Stomach (tissue), 4 donors: ENCODE measurements at regions not wholly inside any gene's neighbourhood (a gene's known extent, or its start where the extent isn't known, plus 50 kb on each side); places are given as distances from the start of the nearest gene placed in this dataset.

Source experiments
- CTCF ChIP-seq, 7 experiments: fragments of 450-650 bp in 4 of 7; fragments of 200-600 bp in 3 of 7; sonication (generic) in 3 of 7; IDR thresholded peaks; one replicate each; pipeline ENCODE4 v1.5.1; 2016 to 2019; ENCODE audit warnings: antibody characterized with exemption in 7 of 7, control low read depth in 2 of 7, mild to moderate bottlenecking in 1 of 7
- EP300 ChIP-seq: sonication (generic); formaldehyde crosslinking; IDR thresholded peaks from one replicate; pipeline ENCODE4 v1.6.1; 2017; ENCODE audit warnings: antibody characterized with exemption
- POLR2A ChIP-seq, 4 donors: fragments of 450-650 bp; IDR thresholded peaks; one replicate each; pipeline ENCODE4 v1.6.1; 2016; ENCODE audit warnings: antibody characterized with exemption in 4 of 4, control low read depth in 2 of 4, mild to moderate bottlenecking in 1 of 4, moderate library complexity in 1 of 4

DNA sequence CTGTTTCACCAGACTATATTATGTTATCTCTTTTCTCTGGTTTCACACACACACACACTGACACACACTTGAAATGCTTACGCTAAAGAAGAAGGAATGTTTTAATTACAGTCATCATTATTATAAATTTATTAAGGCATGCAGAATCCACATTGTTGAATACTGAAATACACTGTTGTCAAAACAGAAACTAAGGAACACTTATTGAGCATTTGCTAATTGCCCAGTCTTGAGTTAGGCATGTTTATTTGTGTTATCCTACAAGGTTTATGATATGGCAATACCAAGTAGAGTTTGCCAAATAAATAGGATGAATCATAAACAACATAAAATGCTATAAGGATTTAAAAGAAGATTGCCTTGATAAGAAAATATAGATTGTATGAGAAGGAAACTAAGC lies 917.0 kb upstream of the PIK3C3 start:
- TF ChIP-seq CTCF (IDR thresholded peaks at IDR 0.05) (no peak), POLR2A (IDR thresholded peaks at IDR 0.05) (no peak), EP300 (no peak)
